Testis (tissue), 2 donors: ENCODE measurements at regions not wholly inside any gene's neighbourhood (a gene's known extent, or its start where the extent isn't known, plus 50 kb on each side); places are given as distances from the start of the nearest gene placed in this dataset.

Source experiments
- POLR2A ChIP-seq: fragments of 450-650 bp; IDR thresholded peaks from one replicate; pipeline ENCODE4 v1.6.1; 2017; ENCODE audit warnings: antibody characterized with exemption, mild to moderate bottlenecking, moderate library complexity
- TF ChIP-seq, protein P1 (sequence below), 3 experiments: fragments of 450-650 bp in 2 of 3; fragments of 200-600 bp in 1 of 3; sonication (generic) in 1 of 3; IDR thresholded peaks; one replicate each; pipeline ENCODE4 v1.5.1; 2016 to 2019; ENCODE audit warnings: antibody characterized with exemption in 3 of 3, mild to moderate bottlenecking in 2 of 3, moderate library complexity in 1 of 3

DNA sequence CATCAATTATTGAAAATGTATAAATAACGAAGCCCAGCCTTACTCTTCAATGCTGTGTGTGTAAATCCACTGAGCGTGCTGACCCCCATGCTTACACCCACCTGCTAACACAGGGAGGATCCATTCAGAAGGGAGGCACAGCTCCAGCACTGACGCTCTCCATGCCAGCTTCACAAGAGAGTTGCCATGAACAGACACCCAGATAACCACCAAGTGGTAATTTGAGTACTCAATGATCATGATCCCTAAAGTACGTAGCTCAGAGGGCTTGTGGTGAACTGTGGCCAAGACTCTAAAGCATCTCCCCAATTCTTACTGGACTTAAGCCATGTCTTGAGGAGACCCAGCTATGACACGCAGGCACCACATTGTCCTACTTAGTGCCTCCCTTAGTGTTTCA, 98.7 kb downstream of the IGLL1 start:
- no peak for TF ChIP-seq POLR2A
- TF ChIP-seq, protein P1, sequence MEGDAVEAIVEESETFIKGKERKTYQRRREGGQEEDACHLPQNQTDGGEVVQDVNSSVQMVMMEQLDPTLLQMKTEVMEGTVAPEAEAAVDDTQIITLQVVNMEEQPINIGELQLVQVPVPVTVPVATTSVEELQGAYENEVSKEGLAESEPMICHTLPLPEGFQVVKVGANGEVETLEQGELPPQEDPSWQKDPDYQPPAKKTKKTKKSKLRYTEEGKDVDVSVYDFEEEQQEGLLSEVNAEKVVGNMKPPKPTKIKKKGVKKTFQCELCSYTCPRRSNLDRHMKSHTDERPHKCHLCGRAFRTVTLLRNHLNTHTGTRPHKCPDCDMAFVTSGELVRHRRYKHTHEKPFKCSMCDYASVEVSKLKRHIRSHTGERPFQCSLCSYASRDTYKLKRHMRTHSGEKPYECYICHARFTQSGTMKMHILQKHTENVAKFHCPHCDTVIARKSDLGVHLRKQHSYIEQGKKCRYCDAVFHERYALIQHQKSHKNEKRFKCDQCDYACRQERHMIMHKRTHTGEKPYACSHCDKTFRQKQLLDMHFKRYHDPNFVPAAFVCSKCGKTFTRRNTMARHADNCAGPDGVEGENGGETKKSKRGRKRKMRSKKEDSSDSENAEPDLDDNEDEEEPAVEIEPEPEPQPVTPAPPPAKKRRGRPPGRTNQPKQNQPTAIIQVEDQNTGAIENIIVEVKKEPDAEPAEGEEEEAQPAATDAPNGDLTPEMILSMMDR (IDR thresholded peaks at IDR 0.05) = no peak
